Loucy (cell line): ENCODE measurements at regions not wholly inside any gene's neighbourhood (a gene's known extent, or its start where the extent isn't known, plus 50 kb on each side); places are given as distances from the start of the nearest gene placed in this dataset.

Experiments used
- H2AFZ ChIP-seq: fragments of 200-600 bp; sonication (generic); 2 replicates; pipeline ENCODE4 v1.6.0; 2016; ENCODE audit warnings: antibody characterized with exemption, mild to moderate bottlenecking, low read length, moderate library complexity
- H3F3A ChIP-seq: fragments of 200-600 bp; 2 replicates; pipeline ENCODE4 v1.6.0; 2016; ENCODE audit warnings: antibody characterized with exemption, low read depth, mild to moderate bottlenecking
- H3K27me3 ChIP-seq: fragments of 200-600 bp; sonication (generic); 2 replicates; pipeline ENCODE4 v1.6.1; 2014; ENCODE audit warnings: low read length, mild to moderate bottlenecking; ENCODE audit not compliant: insufficient read depth, poor library complexity, severe bottlenecking
- H3K36me3 ChIP-seq: fragments of 200-600 bp; sonication (generic); 2 replicates; pipeline ENCODE4 v1.6.1; 2016; ENCODE audit warnings: low read length; ENCODE audit not compliant: insufficient read depth
- H3K4me1 ChIP-seq: fragments of 200-600 bp; sonication (generic); 2 replicates; pipeline ENCODE4 v1.5.1; 2014; ENCODE audit warnings: low read length, mild to moderate bottlenecking; ENCODE audit not compliant: insufficient read depth, poor library complexity, severe bottlenecking
- H3K4me2 ChIP-seq: fragments of 200-600 bp; sonication (generic); 2 replicates; pipeline ENCODE4 v1.6.0; 2014; ENCODE audit warnings: antibody characterized with exemption, low read length, low read depth, mild to moderate bottlenecking; ENCODE audit not compliant: poor library complexity, severe bottlenecking
- H3K4me3 ChIP-seq: fragments of 200-600 bp; sonication (generic); 2 replicates; pipeline ENCODE4 v1.5.1; 2014; ENCODE audit warnings: low read length, mild to moderate bottlenecking, mixed read lengths; ENCODE audit not compliant: poor library complexity, severe bottlenecking
- H3K79me2 ChIP-seq: fragments of 200-600 bp; sonication (generic); 2 replicates; pipeline ENCODE4 v1.6.1; 2014; ENCODE audit warnings: low read length; ENCODE audit not compliant: insufficient read depth
- H3K9ac ChIP-seq: fragments of 200-600 bp; sonication (generic); 2 replicates; pipeline ENCODE4 v1.6.0; 2014; ENCODE audit warnings: mild to moderate bottlenecking, low read depth, low read length, moderate library complexity; ENCODE audit not compliant: poor library complexity, severe bottlenecking
- H3K9me2 ChIP-seq: fragments of 200-600 bp; sonication (generic); replicated peaks from 2 replicates; pipeline ENCODE4 v1.6.1; 2016; ENCODE audit warnings: low read depth, low read length, mixed read lengths
- H3K9me3 ChIP-seq: fragments of 200-600 bp; sonication (generic); 2 replicates; pipeline ENCODE4 v1.6.1; 2014; ENCODE audit warnings: mild to moderate bottlenecking, antibody characterized with exemption, low read length, low read depth; ENCODE audit not compliant: insufficient read depth
- H4K20me1 ChIP-seq: fragments of 200-600 bp; sonication (generic); 2 replicates; pipeline ENCODE4 v1.6.0; 2014; ENCODE audit warnings: antibody characterized with exemption, low read length, mild to moderate bottlenecking; ENCODE audit not compliant: insufficient read depth, poor library complexity, severe bottlenecking
- CTCF ChIP-seq: fragments of 200-600 bp; sonication (generic); conservative IDR thresholded peaks from 2 replicates; pipeline ENCODE4 v1.5.1; 2014; ENCODE audit warnings: mild to moderate bottlenecking, antibody characterized with exemption, low read length
- EZH2phosphoT487 ChIP-seq: fragments of 200-600 bp; IDR thresholded peaks from 2 replicates; pipeline ENCODE4 v1.6.1; 2018; ENCODE audit warnings: antibody characterized with exemption, mild to moderate bottlenecking, moderate library complexity, borderline replicate concordance

- no peak overlapping the region for H3K9ac ChIP-seq
- peaks cover 11% of the 10 kb centered on the region for H3K4me1 ChIP-seq
- no peaks in the 10 kb centered on the region for H4K20me1 ChIP-seq
- H3F3A ChIP-seq: no peaks in the 10 kb centered on the region
- H3K79me2 ChIP-seq: no peaks in the 10 kb centered on the region
- no peaks in the 10 kb centered on the region for H3K27me3 ChIP-seq
- TF ChIP-seq CTCF: no peak
- TF ChIP-seq EZH2phosphoT487: no peak
- no peak overlapping the region for H2AFZ ChIP-seq
- no peaks in the 10 kb centered on the region for H3K9me2 ChIP-seq
- H3K4me3 ChIP-seq: no peak overlapping the region
- H3K4me2 ChIP-seq: no peak overlapping the region
- no peaks in the 10 kb centered on the region for H3K36me3 ChIP-seq
- H3K9me3 ChIP-seq: no peaks in the 10 kb centered on the region
Measured at GRCh38 chr2:59893612-59894011, 659.8 kb downstream of the BCL11A start.

DNA sequence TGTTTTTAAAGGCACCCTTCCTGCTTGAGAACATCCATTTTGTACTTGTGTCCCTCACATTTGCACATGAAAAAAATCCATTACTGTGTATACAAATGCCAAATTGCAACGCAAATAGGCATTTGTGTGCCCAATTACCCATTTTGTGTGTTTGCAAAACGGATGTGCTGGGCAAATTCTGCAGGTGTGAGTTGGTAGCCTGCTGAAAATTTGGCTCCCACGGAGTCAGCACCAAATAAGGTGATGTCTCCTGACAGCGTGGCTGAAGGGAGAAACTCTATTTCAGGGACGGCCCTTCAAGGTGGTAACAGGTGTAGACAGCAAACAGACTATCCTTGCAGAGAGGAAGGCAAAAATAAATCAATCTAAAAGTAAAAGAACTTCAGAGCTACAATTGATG is 661.1 kb downstream of the BCL11A start:
- no peaks in the 10 kb centered on the region for H3F3A ChIP-seq
- no peaks in the 10 kb centered on the region for H3K36me3 ChIP-seq
- H3K4me2 ChIP-seq: no peak overlapping the region

GRCh38 chr2:59889305-59889704 is 664.1 kb downstream of the BCL11A start:
- H3K4me3 ChIP-seq: no peak overlapping the region
- no peak overlapping the region for H2AFZ ChIP-seq
- TF ChIP-seq CTCF (no peak), EZH2phosphoT487 (no peak)
- H3K36me3 ChIP-seq: no peaks in the 10 kb centered on the region
- H3F3A ChIP-seq: no peaks in the 10 kb centered on the region
- H3K27me3 ChIP-seq: no peaks in the 10 kb centered on the region
- no peaks in the 10 kb centered on the region for H3K9me2 ChIP-seq
- H3K9me3 ChIP-seq: no peaks in the 10 kb centered on the region
- H4K20me1 ChIP-seq: no peaks in the 10 kb centered on the region
- H3K4me1 ChIP-seq: peaks cover 29% of the 10 kb centered on the region
- no peaks in the 10 kb centered on the region for H3K79me2 ChIP-seq
- H3K4me2 ChIP-seq: no peak overlapping the region
- no peak overlapping the region for H3K9ac ChIP-seq

More for the DNA sequence above, 661.1 kb downstream of the BCL11A start:
- Histone ChIP-seq H3K9me2 (no peaks in the 10 kb centered on the region), H3K9me3 (no peaks in the 10 kb centered on the region), H3K4me1 (peaks cover 22% of the 10 kb centered on the region), H3K27me3 (no peaks in the 10 kb centered on the region), H3K4me3 (no peak overlapping the region), H2AFZ (no peak overlapping the region), H3K9ac (no peak overlapping the region), H3K79me2 (no peaks in the 10 kb centered on the region), H4K20me1 (no peaks in the 10 kb centered on the region)
- TF ChIP-seq EZH2phosphoT487: no peak
- TF ChIP-seq CTCF: no peak
